ENCODE measurements at regions not wholly inside any gene's neighbourhood (a gene's known extent, or its start where the extent isn't known, plus 50 kb on each side); places are given as distances from the start of the nearest gene placed in this dataset.

DNA sequence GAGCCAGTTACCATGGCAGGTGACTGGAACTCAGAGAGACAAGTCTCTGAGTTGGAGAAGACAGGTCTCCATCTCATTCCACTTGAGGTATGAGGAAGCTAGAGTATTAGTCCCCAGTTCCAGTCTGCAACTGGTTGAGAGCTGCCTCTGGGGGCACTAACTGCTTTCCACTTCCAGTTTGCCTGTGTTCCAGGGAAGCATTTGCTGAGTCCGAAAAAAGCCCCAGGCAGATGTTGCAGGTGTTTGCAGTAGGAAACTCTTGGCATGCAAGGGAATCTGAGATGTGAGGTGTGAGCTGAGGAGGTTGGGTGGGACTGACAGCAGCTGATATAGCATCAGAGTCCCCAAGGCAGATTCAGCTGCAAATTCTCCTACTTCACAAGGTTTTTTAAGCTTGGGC is 272.2 kb upstream of the CASK start:
- TF ChIP-seq, protein P1, sequence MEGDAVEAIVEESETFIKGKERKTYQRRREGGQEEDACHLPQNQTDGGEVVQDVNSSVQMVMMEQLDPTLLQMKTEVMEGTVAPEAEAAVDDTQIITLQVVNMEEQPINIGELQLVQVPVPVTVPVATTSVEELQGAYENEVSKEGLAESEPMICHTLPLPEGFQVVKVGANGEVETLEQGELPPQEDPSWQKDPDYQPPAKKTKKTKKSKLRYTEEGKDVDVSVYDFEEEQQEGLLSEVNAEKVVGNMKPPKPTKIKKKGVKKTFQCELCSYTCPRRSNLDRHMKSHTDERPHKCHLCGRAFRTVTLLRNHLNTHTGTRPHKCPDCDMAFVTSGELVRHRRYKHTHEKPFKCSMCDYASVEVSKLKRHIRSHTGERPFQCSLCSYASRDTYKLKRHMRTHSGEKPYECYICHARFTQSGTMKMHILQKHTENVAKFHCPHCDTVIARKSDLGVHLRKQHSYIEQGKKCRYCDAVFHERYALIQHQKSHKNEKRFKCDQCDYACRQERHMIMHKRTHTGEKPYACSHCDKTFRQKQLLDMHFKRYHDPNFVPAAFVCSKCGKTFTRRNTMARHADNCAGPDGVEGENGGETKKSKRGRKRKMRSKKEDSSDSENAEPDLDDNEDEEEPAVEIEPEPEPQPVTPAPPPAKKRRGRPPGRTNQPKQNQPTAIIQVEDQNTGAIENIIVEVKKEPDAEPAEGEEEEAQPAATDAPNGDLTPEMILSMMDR (IDR thresholded peaks at IDR 0.05): no peak
- no peak for TF ChIP-seq POLR2A (IDR thresholded peaks at IDR 0.05)
- no peak for TF ChIP-seq EP300 (IDR thresholded peaks at IDR 0.05)

Measured in ovary (tissue), 3 donors.